ENCODE measurements at regions not wholly inside any gene's neighbourhood (a gene's known extent, or its start where the extent isn't known, plus 50 kb on each side); places are given as distances from the start of the nearest gene placed in this dataset.

DNA sequence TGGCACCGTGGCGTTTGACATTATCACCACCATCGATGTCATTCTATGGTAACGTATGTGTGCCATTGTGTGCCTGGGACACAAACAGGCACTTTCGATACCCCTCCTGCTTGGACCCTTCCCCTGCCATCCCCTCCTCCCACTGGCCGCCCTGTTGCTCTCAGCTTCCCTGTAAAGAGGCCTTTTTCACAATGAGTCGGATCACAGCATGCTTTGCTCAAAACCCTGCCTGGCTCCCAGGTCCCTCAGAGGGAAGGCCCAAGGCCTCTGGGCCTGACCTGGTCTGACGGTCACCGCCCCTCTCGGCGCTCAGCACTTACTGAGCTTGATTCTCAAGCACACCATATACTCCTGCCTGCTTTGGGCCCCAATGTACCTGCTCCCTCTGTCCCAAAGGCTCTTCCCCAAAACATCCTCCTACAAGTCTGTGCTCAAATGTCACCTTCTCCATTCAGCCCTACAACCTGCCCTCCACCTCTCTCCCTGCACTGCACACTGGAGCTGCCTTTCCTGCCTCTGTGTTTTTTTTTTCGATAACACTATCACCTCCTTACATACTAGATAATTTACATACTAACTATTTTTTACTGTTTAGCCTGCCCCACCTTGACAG lies 303.8 kb downstream of the SOX9 start:
- no peaks in the 10 kb centered on the region for H3K27me3 ChIP-seq
- H3K9me3 ChIP-seq (ENCODE audit: low read depth) = no peaks in the 10 kb centered on the region
- 90% methylated on average over 12 of the region's 12 CpGs for WGBS (ENCODE audit: low lambda C conversion rate, missing lambda C conversion rate)
- peaks cover 21% of the 10 kb centered on the region for H3K79me2 ChIP-seq
- H2AFZ ChIP-seq = no peak overlapping the region
- no peak overlapping the region for H3K4me3 ChIP-seq
- TF ChIP-seq EZH2phosphoT487 (IDR thresholded peaks at IDR 0.05; ENCODE audit: low read depth, severe bottlenecking, unreplicated experiment) (no peak), EZH2 (IDR thresholded peaks at IDR 0.05; ENCODE audit: borderline replicate concordance) (no peak), CTCF (IDR thresholded peaks at IDR 0.05; ENCODE audit: poor library complexity) (no peak)
- H3K9me2 ChIP-seq (replicated peaks; ENCODE audit: insufficient read depth) = no peaks in the 10 kb centered on the region
- H3K4me1 ChIP-seq (ENCODE audit: insufficient read depth) = peaks cover 54% of the 10 kb centered on the region
- H3K4me2 ChIP-seq = no peak overlapping the region
- H3K36me3 ChIP-seq (replicated peaks; ENCODE audit: insufficient read depth, low read depth) = no peaks in the 10 kb centered on the region
- H3K27ac ChIP-seq = no peak overlapping the region
- DNase-seq (ENCODE audit: low spot score) = no peak
- no peaks in the 10 kb centered on the region for H4K20me1 ChIP-seq (ENCODE audit: insufficient read depth, poor library complexity, severe bottlenecking)

DNA sequence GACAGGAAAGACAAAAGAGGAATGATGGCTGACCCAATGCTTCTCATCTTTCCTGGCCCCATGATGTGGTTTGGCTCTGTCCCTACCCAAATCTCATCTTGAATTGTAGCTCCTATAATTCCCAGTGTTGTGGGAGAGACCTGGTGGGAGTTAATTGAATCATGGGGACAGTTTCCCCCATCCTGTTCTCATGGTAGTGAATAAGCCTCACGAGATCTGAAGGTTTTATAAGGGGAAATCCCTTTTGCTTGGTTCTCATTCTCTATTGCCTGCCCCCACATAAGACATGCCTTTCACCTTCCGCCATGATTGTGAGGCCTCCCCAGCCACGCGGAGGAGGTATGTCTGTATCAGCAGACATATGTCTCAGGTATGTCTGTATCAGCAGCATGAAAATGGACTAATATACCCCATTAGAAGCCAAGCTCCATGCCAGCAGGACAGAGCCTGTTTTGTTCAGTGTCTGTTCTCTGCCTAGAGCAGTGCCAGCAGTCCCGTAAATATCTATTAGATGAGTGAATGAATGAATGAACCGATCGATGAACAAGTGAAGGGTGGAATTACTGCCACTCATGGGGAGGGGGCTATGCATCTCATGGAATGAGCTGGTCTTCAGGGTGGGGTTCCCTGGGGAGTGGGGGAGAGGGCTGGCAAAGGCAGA lies 304.4 kb downstream of the SOX9 start:
- H3K9me2 ChIP-seq (replicated peaks; ENCODE audit: insufficient read depth) = no peaks in the 10 kb centered on the region
- H3K27me3 ChIP-seq = no peaks in the 10 kb centered on the region
- no peak overlapping the region for H3K4me3 ChIP-seq
- no peak for DNase-seq (ENCODE audit: low spot score)
- H3K4me1 ChIP-seq (ENCODE audit: insufficient read depth) = peaks cover 56% of the 10 kb centered on the region
- H4K20me1 ChIP-seq (ENCODE audit: insufficient read depth, poor library complexity, severe bottlenecking) = no peaks in the 10 kb centered on the region
- no peaks in the 10 kb centered on the region for H3K9me3 ChIP-seq (ENCODE audit: low read depth)
- H2AFZ ChIP-seq = no peak overlapping the region
- no peaks in the 10 kb centered on the region for H3K36me3 ChIP-seq (replicated peaks; ENCODE audit: insufficient read depth, low read depth)
- no peak overlapping the region for H3K27ac ChIP-seq
- H3K4me2 ChIP-seq = no peak overlapping the region
- 94% methylated on average over 7 of the region's 7 CpGs for WGBS (ENCODE audit: low lambda C conversion rate, missing lambda C conversion rate)
- TF ChIP-seq EZH2 (IDR thresholded peaks at IDR 0.05; ENCODE audit: borderline replicate concordance) (no peak), CTCF (IDR thresholded peaks at IDR 0.05; ENCODE audit: poor library complexity) (no peak), EZH2phosphoT487 (IDR thresholded peaks at IDR 0.05; ENCODE audit: low read depth, severe bottlenecking, unreplicated experiment) (no peak)
- H3K79me2 ChIP-seq = peaks cover 27% of the 10 kb centered on the region

GRCh38 chr17:72425794-72426168 lies 305.0 kb downstream of the SOX9 start:
- Histone ChIP-seq H3K4me3 (no peak overlapping the region), H3K4me2 (no peak overlapping the region), H4K20me1 (ENCODE audit: insufficient read depth, poor library complexity, severe bottlenecking) (no peaks in the 10 kb centered on the region), H2AFZ (no peak overlapping the region), H3K9me3 (ENCODE audit: low read depth) (no peaks in the 10 kb centered on the region), H3K27ac (peak overlapping the region; percentile 52), H3K36me3 (replicated peaks; ENCODE audit: insufficient read depth, low read depth) (no peaks in the 10 kb centered on the region), H3K27me3 (no peaks in the 10 kb centered on the region), H3K4me1 (ENCODE audit: insufficient read depth) (peaks cover 51% of the 10 kb centered on the region), H3K79me2 (peaks cover 32% of the 10 kb centered on the region), H3K9me2 (replicated peaks; ENCODE audit: insufficient read depth) (no peaks in the 10 kb centered on the region)
- TF ChIP-seq EZH2phosphoT487 (IDR thresholded peaks at IDR 0.05; ENCODE audit: low read depth, severe bottlenecking, unreplicated experiment) = no peak
- no peak for TF ChIP-seq CTCF (IDR thresholded peaks at IDR 0.05; ENCODE audit: poor library complexity)
- no peak for TF ChIP-seq EZH2 (IDR thresholded peaks at IDR 0.05; ENCODE audit: borderline replicate concordance)
- DNase-seq (ENCODE audit: low spot score) = no peak
- 83% methylated on average over 4 of the region's 5 CpGs for WGBS (ENCODE audit: low lambda C conversion rate, missing lambda C conversion rate)
